ENCODE measurements at regions not wholly inside any gene's neighbourhood (a gene's known extent, or its start where the extent isn't known, plus 50 kb on each side); places are given as distances from the start of the nearest gene placed in this dataset.

GRCh38 chr4:137432446-137433311 lies 99.6 kb downstream of the PCDH18 start:
- no peak overlapping the region for H3K27ac ChIP-seq
- FAIRE-seq (no peak), DNase-seq (no peak), ATAC-seq (no peak)
- WGBS, 2 donors: 38 to 52% methylated on average over 2 of the region's 2 CpGs
- H3K9me3 ChIP-seq: no peaks in the 10 kb centered on the region
- no peaks in the 10 kb centered on the region for H3K27me3 ChIP-seq
- no peak overlapping the region for H3K4me3 ChIP-seq
- no peaks in the 10 kb centered on the region for H3K4me1 ChIP-seq
- H3K36me3 ChIP-seq: no peaks in the 10 kb centered on the region
- intact Hi-C loops (cut with DNase I): no loop called here
- no peak for TF ChIP-seq CTCF (IDR thresholded peaks at IDR 0.05)

- H3K27me3 ChIP-seq: no peaks in the 10 kb centered on the region
- TF ChIP-seq CTCF (IDR thresholded peaks at IDR 0.05): no peak
- H3K9me3 ChIP-seq: no peaks in the 10 kb centered on the region
- FAIRE-seq (no peak), ATAC-seq (no peak), DNase-seq (no peak)
- no peak overlapping the region for H3K27ac ChIP-seq
- H3K36me3 ChIP-seq: no peaks in the 10 kb centered on the region
- WGBS, 2 donors: 53 to 67% methylated on average over 4 of the region's 4 CpGs
- no peaks in the 10 kb centered on the region for H3K4me1 ChIP-seq
- no peak overlapping the region for H3K4me3 ChIP-seq
- intact Hi-C loops (cut with DNase I): no loop called here
Measured at GRCh38 chr4:137430171-137430570, 102.1 kb downstream of the PCDH18 start.

- FAIRE-seq (no peak), ATAC-seq (no peak), DNase-seq (no peak)
- no peaks in the 10 kb centered on the region for H3K27me3 ChIP-seq
- H3K9me3 ChIP-seq: no peaks in the 10 kb centered on the region
- intact Hi-C loops (cut with DNase I): no loop called here
- 69 to 87% methylated on average over 3 of the region's 3 CpGs for WGBS, 2 donors
- no peak for TF ChIP-seq CTCF (IDR thresholded peaks at IDR 0.05)
- no peaks in the 10 kb centered on the region for H3K36me3 ChIP-seq
- H3K4me3 ChIP-seq: no peak overlapping the region
- no peaks in the 10 kb centered on the region for H3K4me1 ChIP-seq
- H3K27ac ChIP-seq: no peak overlapping the region
Measured at GRCh38 chr4:137427411-137427810, 104.9 kb downstream of the PCDH18 start.

- intact Hi-C loops (cut with DNase I): no loop called here
- no peaks in the 10 kb centered on the region for H3K36me3 ChIP-seq
- no peak for ATAC-seq
- no peak for TF ChIP-seq CTCF (IDR thresholded peaks at IDR 0.05)
- no peak overlapping the region for H3K27ac ChIP-seq
- no peaks in the 10 kb centered on the region for H3K9me3 ChIP-seq
- no peak for DNase-seq
- FAIRE-seq: no peak
- H3K4me1 ChIP-seq: no peaks in the 10 kb centered on the region
- no peaks in the 10 kb centered on the region for H3K27me3 ChIP-seq
- H3K4me3 ChIP-seq: no peak overlapping the region
Measured at GRCh38 chr4:137425281-137425680, 107.0 kb downstream of the PCDH18 start.

GRCh38 chr4:137422666-137423065 lies 109.6 kb downstream of the PCDH18 start:
- FAIRE-seq: no peak
- no peak for DNase-seq
- H3K4me1 ChIP-seq: no peaks in the 10 kb centered on the region
- no peak overlapping the region for H3K27ac ChIP-seq
- intact Hi-C loops (cut with DNase I): no loop called here
- WGBS, 2 donors: 77 to 83% methylated on average over 2 of the region's 2 CpGs
- ATAC-seq: no peak
- TF ChIP-seq CTCF (IDR thresholded peaks at IDR 0.05): no peak
- H3K27me3 ChIP-seq: no peaks in the 10 kb centered on the region
- H3K4me3 ChIP-seq: no peak overlapping the region
- H3K9me3 ChIP-seq: no peaks in the 10 kb centered on the region
- H3K36me3 ChIP-seq: no peaks in the 10 kb centered on the region
